IMR-90 (cell line): ENCODE measurements at regions not wholly inside any gene's neighbourhood (a gene's known extent, or its start where the extent isn't known, plus 50 kb on each side); places are given as distances from the start of the nearest gene placed in this dataset.

Experiments used
- ATAC-seq: fragments of 200-7000 bp; cut with Tn5 transposase; 2 replicates; pipeline ENCODE4 v1.9.1; 2020; ENCODE audit warnings: low read depth, mild to moderate bottlenecking, moderate library complexity
- BruUV-seq: library from RNA; stranded (reverse); fragments of 400-500 nt; replicated peaks from 2 replicates; lab custom pipeline; 2021; lab: Mats Ljungman, UMichigan
- CTCF ChIA-PET: fragments of 300-600 bp; formaldehyde crosslinking; extraction: SDS; loops from one replicate; lab custom pipeline; 2021; ENCODE audit warnings: antibody characterized with exemption; lab: Yijun Ruan, JAX
- POLR2A ChIA-PET: fragments of 300-600 bp; sonication (Branson Sonifier 250); formaldehyde crosslinking; loops from one replicate; lab custom pipeline; 2022; ENCODE audit warnings: antibody characterized with exemption; ENCODE audit not compliant: unreplicated experiment; lab: Charles Lee
- DNase-seq: peaks from one replicate; pipeline ENCODE4 v3.0.0; 2013
- H2AFZ ChIP-seq: replicated peaks from 2 replicates; pipeline ENCODE3; 2013; ENCODE audit warnings: low read length, mild to moderate bottlenecking; ENCODE audit not compliant: poor library complexity
- H2AK5ac ChIP-seq: 2 replicates; pipeline ENCODE4 v1.6.1; 2013; ENCODE audit warnings: low read depth, low read length, inconsistent platforms
- H2AK9ac ChIP-seq: replicated peaks from 2 replicates; pipeline ENCODE3; 2013; ENCODE audit warnings: mild to moderate bottlenecking, low read depth, low read length, moderate library complexity; ENCODE audit not compliant: poor library complexity
- H2BK120ac ChIP-seq: 2 replicates; pipeline ENCODE4 v1.6.1; 2013; ENCODE audit warnings: low read depth, low read length, inconsistent platforms
- H2BK15ac ChIP-seq: 3 replicates; pipeline ENCODE4 v1.6.1; 2013; ENCODE audit warnings: low read depth, low read length, inconsistent platforms
- H2BK20ac ChIP-seq: 2 replicates; pipeline ENCODE4 v1.6.1; 2013; ENCODE audit warnings: low read depth, mild to moderate bottlenecking, inconsistent platforms, low read length, moderate library complexity
- H2BK5ac ChIP-seq: 2 replicates; pipeline ENCODE4 v1.6.1; 2013; ENCODE audit warnings: mild to moderate bottlenecking, low read depth, low read length, inconsistent platforms; ENCODE audit not compliant: poor library complexity, severe bottlenecking
- H3K14ac ChIP-seq: replicated peaks from 2 replicates; pipeline ENCODE4 v1.6.1; 2013; ENCODE audit warnings: low read depth, low read length, inconsistent platforms
- H3K18ac ChIP-seq: 2 replicates; pipeline ENCODE4 v1.6.1; 2013; ENCODE audit warnings: low read depth, low read length, control low read depth
- H3K23ac ChIP-seq: 2 replicates; pipeline ENCODE4 v1.6.1; 2013; ENCODE audit warnings: low read depth, low read length, inconsistent platforms
- H3K27ac ChIP-seq: 2 replicates; pipeline ENCODE4 v1.5.1; 2013; ENCODE audit warnings: mild to moderate bottlenecking, control low read depth, low read length; ENCODE audit not compliant: insufficient read depth
- H3K27me3 ChIP-seq: 2 replicates; pipeline ENCODE4 v1.6.1; 2013; ENCODE audit warnings: low read length; ENCODE audit not compliant: control insufficient read depth, insufficient read depth
- H3K36me3 ChIP-seq: 2 replicates; pipeline ENCODE4 v1.6.1; 2013; ENCODE audit warnings: low read length, mixed read lengths; ENCODE audit not compliant: control insufficient read depth, insufficient read depth
- H3K4ac ChIP-seq: 2 replicates; pipeline ENCODE4 v1.6.1; 2013; ENCODE audit warnings: low read depth, low read length, inconsistent platforms
- H3K4me1 ChIP-seq: 2 replicates; pipeline ENCODE4 v1.6.1; 2013; ENCODE audit warnings: low read length, mixed read lengths; ENCODE audit not compliant: control insufficient read depth, insufficient read depth
- H3K4me2 ChIP-seq: 2 replicates; pipeline ENCODE4 v1.6.1; 2013; ENCODE audit warnings: low read depth, mild to moderate bottlenecking, control low read depth, low read length, moderate library complexity
- H3K4me3 ChIP-seq: 2 replicates; pipeline ENCODE4 v1.5.1; 2013; ENCODE audit warnings: low read depth, mild to moderate bottlenecking, control low read depth, low read length, moderate library complexity; ENCODE audit not compliant: insufficient read depth
- H3K56ac ChIP-seq: 2 replicates; pipeline ENCODE4 v1.6.1; 2013; ENCODE audit warnings: low read length, inconsistent platforms; ENCODE audit not compliant: insufficient read depth; ENCODE audit errors: extremely low read depth
- H3K79me1 ChIP-seq, 2 experiments: 2 replicates each; pipeline ENCODE4 v1.6.1; 2013; ENCODE audit warnings: low read length in 2 of 2, inconsistent platforms in 1 of 2, low read depth in 1 of 2
- H3K9ac ChIP-seq: 2 replicates; pipeline ENCODE4 v1.6.1; 2013; ENCODE audit warnings: low read depth, low read length, control low read depth
- H3K9me1 ChIP-seq: 2 replicates; pipeline ENCODE4 v1.6.1; 2013; ENCODE audit warnings: low read length, inconsistent platforms; ENCODE audit not compliant: insufficient read depth
- H3K9me3 ChIP-seq: 2 replicates; pipeline ENCODE4 v1.6.1; 2013; ENCODE audit warnings: low read length; ENCODE audit not compliant: control insufficient read depth, insufficient read depth
- H4K20me1 ChIP-seq: 2 replicates; pipeline ENCODE4 v1.6.1; 2013; ENCODE audit warnings: low read length, inconsistent platforms; ENCODE audit not compliant: insufficient read depth
- H4K5ac ChIP-seq: 2 replicates; pipeline ENCODE4 v1.6.1; 2013; ENCODE audit warnings: mild to moderate bottlenecking, low read depth, low read length, control low read depth
- H4K8ac ChIP-seq, 2 experiments: 2 replicates each; pipeline ENCODE4 v1.6.1; 2013; ENCODE audit warnings: low read depth in 2 of 2, low read length in 2 of 2, control low read depth in 1 of 2, inconsistent platforms in 1 of 2
- H4K91ac ChIP-seq: 2 replicates; pipeline ENCODE4 v1.6.1; 2013; ENCODE audit warnings: low read depth, low read length, inconsistent platforms; ENCODE audit not compliant: insufficient read depth
- BHLHE40 ChIP-seq: fragments of 150-350 bp; IDR thresholded peaks from 2 replicates; pipeline ENCODE4 v1.6.1; 2016; ENCODE audit warnings: mild to moderate bottlenecking, low read depth, low read length
- CEBPB ChIP-seq: IDR thresholded peaks from 2 replicates; pipeline ENCODE4 v1.6.1; 2012; ENCODE audit warnings: low read depth, low read length, improper control_type of control experiment
- CHD1 ChIP-seq: IDR thresholded peaks from 2 replicates; pipeline ENCODE4 v1.6.1; 2012; ENCODE audit warnings: low read depth, low read length, improper control_type of control experiment
- CTCF ChIP-seq: conservative IDR thresholded peaks from 2 replicates; pipeline ENCODE4 v1.5.1; 2012; ENCODE audit warnings: mild to moderate bottlenecking, low read depth, low read length, improper control_type of control experiment
- FOS ChIP-seq: fragments of 150-350 bp; IDR thresholded peaks from 2 replicates; pipeline ENCODE4 v1.6.1; 2016; ENCODE audit warnings: low read depth, low read length
- MAFK ChIP-seq: IDR thresholded peaks from 2 replicates; pipeline ENCODE4 v1.6.1; 2012; ENCODE audit warnings: low read depth, low read length, improper control_type of control experiment
- MAZ ChIP-seq: IDR thresholded peaks from 2 replicates; pipeline ENCODE4 v1.6.1; 2012; ENCODE audit warnings: low read depth, mild to moderate bottlenecking, low read length, improper control_type of control experiment, moderate library complexity, borderline replicate concordance
- MXI1 ChIP-seq: IDR thresholded peaks from 2 replicates; pipeline ENCODE4 v1.6.1; 2012; ENCODE audit warnings: low read depth, mild to moderate bottlenecking, low read length, moderate library complexity, borderline replicate concordance
- NFE2L2 ChIP-seq: fragments of 150-350 bp; IDR thresholded peaks from 2 replicates; pipeline ENCODE4 v1.6.1; 2016; ENCODE audit warnings: low read depth, mild to moderate bottlenecking, low read length
- POLR2A ChIP-seq: IDR thresholded peaks from 2 replicates; pipeline ENCODE4 v1.6.1; 2012; ENCODE audit warnings: mild to moderate bottlenecking, low read depth, low read length
- RAD21 ChIP-seq: IDR thresholded peaks from 2 replicates; pipeline ENCODE4 v1.6.1; 2012; ENCODE audit warnings: low read length, improper control_type of control experiment
- RCOR1 ChIP-seq: IDR thresholded peaks from 2 replicates; pipeline ENCODE4 v1.6.1; 2012; ENCODE audit warnings: mild to moderate bottlenecking, low read length, improper control_type of control experiment; ENCODE audit not compliant: insufficient replicate concordance
- RFX5 ChIP-seq: IDR thresholded peaks from 2 replicates; pipeline ENCODE4 v1.8.0; 2012; ENCODE audit warnings: low read depth, mild to moderate bottlenecking, low read length, moderate library complexity
- SMC3 ChIP-seq: fragments of 150-350 bp; IDR thresholded peaks from 2 replicates; pipeline ENCODE4 v1.6.1; 2016; ENCODE audit warnings: low read depth, mild to moderate bottlenecking, antibody characterized with exemption, low read length, moderate library complexity
- whole genome bisulfite sequencing, 2 experiments: methylation state at CpG; one replicate each; pipeline versions ENCODE4 v1.1.5 to v1.1.7; 2013; ENCODE audit warnings: missing lambda C conversion rate in 2 of 2; ENCODE audit not compliant: insufficient read length in 1 of 2; ENCODE audit errors: extremely low coverage in 2 of 2; 5-methylcytosine and 5-hydroxymethylcytosine counted together
- dilution Hi-C: fragments of 300-500 bp; cut with HindIII; formaldehyde crosslinking; loops from one replicate; pipeline ENCODE4 v1.14.3; 2018; ENCODE audit warnings: low sequenced_read_pairs; ENCODE audit not compliant: unreplicated experiment
- in situ Hi-C: fragments of 300-500 bp; cut with MboI; formaldehyde crosslinking; loops from 3 replicates; pipeline ENCODE4 v1.14.3; 2019; ENCODE audit warnings: low sequenced_read_pairs, inconsistent platforms, mixed read lengths
- intact Hi-C: fragments of 100-400 bp; cut with micrococcal nuclease; formaldehyde crosslinking; loops from 2 replicates; pipeline ENCODE4 v1.10.0; 2022
- TF ChIP-seq, protein P1 (sequence below): fragments of 150-350 bp; IDR thresholded peaks from 2 replicates; pipeline ENCODE4 v1.6.1; 2017; ENCODE audit warnings: mild to moderate bottlenecking, antibody characterized with exemption, low read length, low read depth
- TF ChIP-seq, protein P2 (sequence below): fragments of 150-350 bp; IDR thresholded peaks from 2 replicates; pipeline ENCODE4 v1.6.1; 2016; ENCODE audit warnings: low read depth, mild to moderate bottlenecking, low read length, moderate library complexity, borderline replicate concordance

- H2BK5ac ChIP-seq, result no peak overlapping the region
- TF ChIP-seq CTCF (no peak), SMC3 (no peak), BHLHE40 (no peak), MAZ (no peak), POLR2A (no peak), MXI1 (no peak), CEBPB (no peak), NFE2L2 (no peak), MAFK (no peak), RAD21 (no peak), RFX5 (no peak), FOS (no peak), RCOR1 (no peak), CHD1 (no peak)
- TF ChIP-seq, protein P1, sequence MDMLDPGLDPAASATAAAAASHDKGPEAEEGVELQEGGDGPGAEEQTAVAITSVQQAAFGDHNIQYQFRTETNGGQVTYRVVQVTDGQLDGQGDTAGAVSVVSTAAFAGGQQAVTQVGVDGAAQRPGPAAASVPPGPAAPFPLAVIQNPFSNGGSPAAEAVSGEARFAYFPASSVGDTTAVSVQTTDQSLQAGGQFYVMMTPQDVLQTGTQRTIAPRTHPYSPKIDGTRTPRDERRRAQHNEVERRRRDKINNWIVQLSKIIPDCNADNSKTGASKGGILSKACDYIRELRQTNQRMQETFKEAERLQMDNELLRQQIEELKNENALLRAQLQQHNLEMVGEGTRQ, result no peak
- TF ChIP-seq, protein P2, sequence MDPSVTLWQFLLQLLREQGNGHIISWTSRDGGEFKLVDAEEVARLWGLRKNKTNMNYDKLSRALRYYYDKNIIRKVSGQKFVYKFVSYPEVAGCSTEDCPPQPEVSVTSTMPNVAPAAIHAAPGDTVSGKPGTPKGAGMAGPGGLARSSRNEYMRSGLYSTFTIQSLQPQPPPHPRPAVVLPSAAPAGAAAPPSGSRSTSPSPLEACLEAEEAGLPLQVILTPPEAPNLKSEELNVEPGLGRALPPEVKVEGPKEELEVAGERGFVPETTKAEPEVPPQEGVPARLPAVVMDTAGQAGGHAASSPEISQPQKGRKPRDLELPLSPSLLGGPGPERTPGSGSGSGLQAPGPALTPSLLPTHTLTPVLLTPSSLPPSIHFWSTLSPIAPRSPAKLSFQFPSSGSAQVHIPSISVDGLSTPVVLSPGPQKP, result no peak
- dilution Hi-C loops, result no loop called here
- no peaks in the 10 kb centered on the region for H3K9me1 ChIP-seq
- no peak overlapping the region for H3K27ac ChIP-seq
- H4K5ac ChIP-seq, result no peak overlapping the region
- H3K4me3 ChIP-seq, result no peak overlapping the region
- H3K36me3 ChIP-seq, result no peaks in the 10 kb centered on the region
- no peaks in the 10 kb centered on the region for H3K79me1 ChIP-seq
- H3K9ac ChIP-seq, result no peak overlapping the region
- no peaks in the 10 kb centered on the region for H3K4me1 ChIP-seq
- peak overlapping the region; percentile 3; the same call in 1 of the 2 replicates for H2BK120ac ChIP-seq
- H3K9me3 ChIP-seq, result no peaks in the 10 kb centered on the region
- H3K18ac ChIP-seq, result no peak overlapping the region
- H2BK20ac ChIP-seq, result no peak overlapping the region
- POLR2A ChIA-PET, result no interaction called here
- in situ Hi-C loops, result no loop called here
- H2AK5ac ChIP-seq, result no peak overlapping the region
- BruUV-seq, result no TSS peak
- no peak overlapping the region for H3K56ac ChIP-seq
- H3K4ac ChIP-seq, result no peak overlapping the region
- H3K4me2 ChIP-seq, result no peak overlapping the region
- H4K20me1 ChIP-seq, result no peaks in the 10 kb centered on the region
- intact Hi-C loops, result no loop called here
- H3K14ac ChIP-seq, result no peak overlapping the region
- no peak overlapping the region for H2AFZ ChIP-seq
- no CpG with 5 or more reads among the region's 1 CpG for WGBS, 2 experiments
- H4K91ac ChIP-seq, result no peak overlapping the region
- H2AK9ac ChIP-seq, result no peak overlapping the region
- H3K27me3 ChIP-seq, result no peaks in the 10 kb centered on the region
- DNase-seq (no peak), ATAC-seq (no peak)
- CTCF ChIA-PET, result no interaction called here
- no peak overlapping the region for H3K23ac ChIP-seq
- no peak overlapping the region for H4K8ac ChIP-seq
- H2BK15ac ChIP-seq, result no peak overlapping the region; the same call in 2 of the 3 replicates
Observed at GRCh38 chr20:16916165-16916564, 168.0 kb downstream of the OTOR start.
